BJ (cell line): ENCODE measurements at regions not wholly inside any gene's neighbourhood (a gene's known extent, or its start where the extent isn't known, plus 50 kb on each side); places are given as distances from the start of the nearest gene placed in this dataset.

Experiments
- CTCF ChIA-PET: fragments of 350-600 bp; formaldehyde crosslinking; extraction: SDS; loops from one replicate; lab custom pipeline; 2021; ENCODE audit warnings: antibody characterized with exemption, inconsistent platforms; lab: Yijun Ruan, JAX
- POLR2A ChIA-PET: fragments of 300-600 bp; sonication (Branson Sonifier 250); formaldehyde crosslinking; extraction: SDS; loops from one replicate; lab custom pipeline; 2021; ENCODE audit warnings: antibody characterized with exemption; lab: Charles Lee
- DNase-seq: peaks from one replicate; pipeline ENCODE4 v3.0.0-alpha.2; 2011; ENCODE audit warnings: low read depth
- H3K27me3 ChIP-seq: 2 replicates; pipeline ENCODE4 v1.6.0; 2011; ENCODE audit warnings: low read length; ENCODE audit not compliant: control insufficient read depth, insufficient read depth
- H3K36me3 ChIP-seq: 2 replicates; pipeline ENCODE4 v1.5.1; 2011; ENCODE audit warnings: low read length; ENCODE audit not compliant: control insufficient read depth, insufficient read depth
- H3K4me3 ChIP-seq: 2 replicates; pipeline ENCODE4 v1.5.1; 2011; ENCODE audit warnings: low read depth, mild to moderate bottlenecking, control low read depth, low read length
- CTCF ChIP-seq: IDR thresholded peaks from 2 replicates; pipeline ENCODE4 v1.5.1; 2011; ENCODE audit warnings: low read depth, mild to moderate bottlenecking, control low read depth, inconsistent platforms, low read length, moderate library complexity; ENCODE audit not compliant: insufficient read depth

GRCh38 chr1:109821831-109822745, 58.4 kb upstream of the EPS8L3 start:
- TF ChIP-seq CTCF: no peak
- Histone ChIP-seq H3K4me3 (no peak overlapping the region), H3K36me3 (no peaks in the 10 kb centered on the region), H3K27me3 (no peaks in the 10 kb centered on the region)
- CTCF ChIA-PET: interaction anchor here (1.1 to 1.4 kb wide), 4 partner anchors 44 to 162 kb away, joined by 3 to 6 read pairs (median 3); no protein-coding TSS in a partner anchor
- POLR2A ChIA-PET: no interaction called here
- DNase-seq: no peak

- ChIA-PET CTCF (interaction anchor here (1.3 to 1.4 kb wide), 2 partner anchors 43 to 163 kb away, joined by 3 to 4 read pairs; partner anchors contain the start of gene AHCYL1), POLR2A (no interaction called here)
- TF ChIP-seq CTCF: no peak
- H3K36me3 ChIP-seq: no peaks in the 10 kb centered on the region
- peak; percentile 76 for DNase-seq
- no peaks in the 10 kb centered on the region for H3K27me3 ChIP-seq
- H3K4me3 ChIP-seq: no peak overlapping the region
These were observed 57.5 kb upstream of the EPS8L3 start for GRCh38 chr1:109821221-109821669.

- DNase-seq: no peak
- CTCF ChIA-PET: interaction anchor here (0.6 to 1.4 kb wide), 3 partner anchors 9 to 327 kb away, joined by 3 to 7 read pairs (median 3); no protein-coding TSS in a partner anchor
- POLR2A ChIA-PET: no interaction called here
These were observed 56.2 kb upstream of the EPS8L3 start for GRCh38 chr1:109819906-109820305.

GRCh38 chr1:109818988-109819764, 55.5 kb upstream of the EPS8L3 start:
- ChIA-PET CTCF (interaction anchor here (1.4 kb wide), 1 partner anchor 12 kb away, joined by 7 read pairs; no protein-coding TSS in a partner anchor), POLR2A (no interaction called here)
- H3K36me3 ChIP-seq: no peaks in the 10 kb centered on the region
- no peak for DNase-seq
- no peak for TF ChIP-seq CTCF
- no peak overlapping the region for H3K4me3 ChIP-seq
- no peaks in the 10 kb centered on the region for H3K27me3 ChIP-seq

More at GRCh38 chr1:109819906-109820305, 56.2 kb upstream of the EPS8L3 start:
- no peaks in the 10 kb centered on the region for H3K36me3 ChIP-seq
- H3K4me3 ChIP-seq: no peak overlapping the region
- no peak for TF ChIP-seq CTCF
- H3K27me3 ChIP-seq: no peaks in the 10 kb centered on the region
